ENCODE measurements at regions not wholly inside any gene's neighbourhood (a gene's known extent, or its start where the extent isn't known, plus 50 kb on each side); places are given as distances from the start of the nearest gene placed in this dataset.

GRCh38 chr9:28435456-28435855 lies 862.2 kb upstream of the C9orf72 start:
- Histone ChIP-seq H2BK120ac (replicated peaks; ENCODE audit: low read depth, low read length) (no peak overlapping the region), H3K36me3 (ENCODE audit: control insufficient read depth in 2 of 4, insufficient read depth in 4 of 4, low read length in 3 of 4) (no peaks in the 10 kb centered on the region), H4K91ac (replicated peaks; ENCODE audit: insufficient read length, low read length) (no peak overlapping the region), H3K9me3 (ENCODE audit: insufficient read depth in 2 of 2, low read depth in 1 of 2, low read length in 1 of 2) (no peaks in the 10 kb centered on the region), H4K8ac (ENCODE audit: extremely low read depth, insufficient read depth, low read length) (no peak overlapping the region), H2BK15ac (ENCODE audit: low read length) (no peak overlapping the region), H3K23me2 (ENCODE audit: low read depth, low read length) (peaks cover 2% of the 10 kb centered on the region; the same call in 1 of the 2 replicates), H3K18ac (ENCODE audit: extremely low read depth, low read length) (no peak overlapping the region), H3K79me1 (ENCODE audit: low read depth, low read length) (no peaks in the 10 kb centered on the region), H2AK5ac (ENCODE audit: low read depth, low read length) (no peak overlapping the region), H4K5ac (ENCODE audit: insufficient read length, low read depth, low read length) (no peak overlapping the region), H2BK12ac (ENCODE audit: low read depth, low read length) (no peak overlapping the region), H2AFZ (ENCODE audit: low read length) (no peak overlapping the region), H3K27me3 (replicated peaks in 1 of 4; ENCODE audit: control insufficient read depth in 3 of 4, extremely low read depth in 1 of 4, insufficient read depth in 3 of 4, low read length in 3 of 4) (no peaks in the 10 kb centered on the region), H2BK5ac (ENCODE audit: low read depth, low read length) (no peak overlapping the region), H2BK20ac (ENCODE audit: low read length) (no peak overlapping the region), H4K20me1 (replicated peaks in 1 of 2; ENCODE audit: control insufficient read depth in 1 of 2, insufficient read depth in 2 of 2, low read length in 2 of 2) (no peaks in the 10 kb centered on the region), H3K4me1 (replicated peaks in 1 of 4; ENCODE audit: control insufficient read depth in 3 of 4, insufficient read depth in 4 of 4, low read length in 3 of 4) (no peaks in the 10 kb centered on the region), H3K27ac (ENCODE audit: low read depth, low read length) (no peak overlapping the region), H3K14ac (ENCODE audit: insufficient read length) (no peak overlapping the region), H3K23ac (ENCODE audit: insufficient read length) (no peak overlapping the region), H3K4ac (replicated peaks; ENCODE audit: insufficient read length, low read depth, low read length) (no peak overlapping the region), H3K79me2 (ENCODE audit: control insufficient read depth in 1 of 2, insufficient read depth in 2 of 2, low read length in 2 of 2) (no peaks in the 10 kb centered on the region), H3K4me3 (ENCODE audit: extremely low read depth in 1 of 4, insufficient read depth in 2 of 4, low read depth in 3 of 4, low read length in 4 of 4) (no peak overlapping the region), H3K4me2 (ENCODE audit: insufficient read depth in 1 of 2, low read depth in 2 of 2, low read length in 2 of 2) (no peak overlapping the region), H3K56ac (replicated peaks; ENCODE audit: insufficient read length, low read depth, low read length) (no peak overlapping the region), H3K9ac (replicated peaks in 1 of 4; ENCODE audit: extremely low read depth in 1 of 4, low read depth in 3 of 4, low read length in 3 of 4) (no peak overlapping the region)
- WGBS, 2 experiments (ENCODE audit: extremely low coverage in 1 of 2, insufficient coverage in 1 of 2, insufficient read length in 1 of 2, insufficient replicate concordance in 2 of 2, low coverage in 1 of 2, low lambda C conversion rate in 2 of 2, missing lambda C conversion rate in 1 of 2), result 73% methylated on average over 1 of the region's 1 CpG; no CpG with 5 or more reads in 1 of the 2 experiments
- TF ChIP-seq KDM5A (IDR thresholded peaks at IDR 0.05; ENCODE audit: low read length) (no peak), TCF12 (IDR thresholded peaks at IDR 0.05; ENCODE audit: low read depth, low read length) (no peak)
- ChIA-PET CTCF (ENCODE audit: partially characterized antibody) (no interaction called here), POLR2A (ENCODE audit: partially characterized antibody) (no interaction called here)
- DNase-seq (ENCODE audit: low read depth in 1 of 2, low spot score in 2 of 2) (no peak), FAIRE-seq (no peak)
